Stimulated activated CD8-positive, alpha-beta memory T cell treated with anti-CD3 and anti-CD28 coated beads, Interleukin-15, amount 100 ng/mL, for 48 hours (primary cell): ENCODE measurements at regions not wholly inside any gene's neighbourhood (a gene's known extent, or its start where the extent isn't known, plus 50 kb on each side); places are given as distances from the start of the nearest gene placed in this dataset.
"Not testable (repeated sequence)": the region's sequence is repeated elsewhere in the genome, so short reads cannot be mapped to it uniquely, and the experiment has no call there.

ENCODE experiments used
- DNase-seq, 2 donors: peaks; one replicate each; pipeline ENCODE4 v3.0.0-alpha.2; 2020; ENCODE audit warnings: low read depth in 2 of 2

- not testable (repeated sequence) for DNase-seq
Measured at GRCh38 chr9:103237571-103238109, 242.5 kb downstream of the CYLC2 start.

GRCh38 chr9:103242025-103242424, 246.9 kb downstream of the CYLC2 start:
- no peak for DNase-seq

- no peak for DNase-seq
Measured at GRCh38 chr9:103242486-103242885, 247.4 kb downstream of the CYLC2 start.

- DNase-seq, result no peak
Measured at GRCh38 chr9:103243553-103243952, 248.4 kb downstream of the CYLC2 start.

GRCh38 chr9:103245369-103245768, 250.2 kb downstream of the CYLC2 start:
- no peak for DNase-seq

- no peak for DNase-seq
Measured at GRCh38 chr9:103261951-103262350, 266.8 kb downstream of the CYLC2 start.

- no peak for DNase-seq
Measured at GRCh38 chr9:103266064-103266463, 270.9 kb downstream of the CYLC2 start.

GRCh38 chr9:103277240-103277639, 282.1 kb downstream of the CYLC2 start:
- DNase-seq, result no peak

- DNase-seq, result no peak
Measured at GRCh38 chr9:103281126-103281525, 286.0 kb downstream of the CYLC2 start.

GRCh38 chr9:103287361-103287760, 292.2 kb downstream of the CYLC2 start:
- no peak for DNase-seq

GRCh38 chr9:103296189-103296588, 301.1 kb downstream of the CYLC2 start:
- DNase-seq, result no peak

- DNase-seq, result no peak
Measured at GRCh38 chr9:103301051-103301450, 305.9 kb downstream of the CYLC2 start.

- DNase-seq, result no peak
Measured at GRCh38 chr9:103304797-103305196, 309.7 kb downstream of the CYLC2 start.

GRCh38 chr9:103319979-103320378, 324.8 kb downstream of the CYLC2 start:
- no peak for DNase-seq

GRCh38 chr9:103323699-103324098, 328.6 kb downstream of the CYLC2 start:
- DNase-seq, result no peak

- DNase-seq, result no peak
Measured at GRCh38 chr9:103335461-103335860, 340.3 kb downstream of the CYLC2 start.

- DNase-seq, result no peak
Measured at GRCh38 chr9:103355000-103355399, 359.9 kb downstream of the CYLC2 start.

- DNase-seq, result not testable (repeated sequence)
Measured at GRCh38 chr9:103357980-103358379, 362.8 kb downstream of the CYLC2 start.

- no peak for DNase-seq
Measured at GRCh38 chr9:103361906-103362305, 366.8 kb downstream of the CYLC2 start.

- DNase-seq, result no peak
Measured at GRCh38 chr9:103362986-103363385, 367.9 kb downstream of the CYLC2 start.

GRCh38 chr9:103364753-103365152, 369.6 kb downstream of the CYLC2 start:
- no peak for DNase-seq

GRCh38 chr9:103371152-103371551, 376.0 kb downstream of the CYLC2 start:
- no peak for DNase-seq

GRCh38 chr9:103372828-103373227, 377.7 kb downstream of the CYLC2 start:
- DNase-seq, result no peak

GRCh38 chr9:103377667-103378066, 382.5 kb downstream of the CYLC2 start:
- DNase-seq, result no peak
